ENCODE measurements at regions not wholly inside any gene's neighbourhood (a gene's known extent, or its start where the extent isn't known, plus 50 kb on each side); places are given as distances from the start of the nearest gene placed in this dataset.

- Histone ChIP-seq H3K4me1 (replicated peaks in 1 of 2; ENCODE audit: control insufficient read depth in 2 of 2, insufficient read depth in 2 of 2, low read length in 2 of 2) (no peaks in the 10 kb centered on the region), H3K9me1 (ENCODE audit: control insufficient read depth, insufficient read depth, low read length) (no peaks in the 10 kb centered on the region), H4K20me1 (replicated peaks; ENCODE audit: control insufficient read depth, insufficient read depth, low read length) (no peaks in the 10 kb centered on the region), H3K9me3 (replicated peaks; ENCODE audit: control insufficient read depth, insufficient read depth, low read depth, low read length) (no peaks in the 10 kb centered on the region), H2AFZ (ENCODE audit: low read depth, low read length) (no peak overlapping the region), H3K9ac (ENCODE audit: insufficient read depth in 1 of 2, low read depth in 2 of 2, low read length in 2 of 2) (no peak overlapping the region), H3K36me3 (ENCODE audit: control insufficient read depth, insufficient read depth, low read length) (no peaks in the 10 kb centered on the region), H3K79me2 (ENCODE audit: control insufficient read depth, insufficient read depth, low read length) (no peaks in the 10 kb centered on the region), H3K4me2 (ENCODE audit: insufficient read depth, low read length) (no peak overlapping the region), H3K27me3 (ENCODE audit: control insufficient read depth in 2 of 2, insufficient read depth in 2 of 2, low read length in 2 of 2) (peaks cover 0 to 13% of the 10 kb centered on the region in 2 experiments; a peak in 2 of 5 replicates), H3K4me3 (no peak overlapping the region), H3K27ac (ENCODE audit: extremely low read depth, low read depth, low read length) (no peak overlapping the region)
- POLR2A ChIA-PET: interaction anchor here (0.6 kb wide), 1 partner anchor 129 kb away, joined by 3 read pairs; no protein-coding TSS in a partner anchor
- intact Hi-C loops (cut with micrococcal nuclease) (no loop called here), in situ Hi-C loops (cut with MboI) (no loop called here)
- TF ChIP-seq SIN3A (IDR thresholded peaks at IDR 0.05; ENCODE audit: borderline replicate concordance in 2 of 2, control insufficient read depth in 1 of 2, low read depth in 2 of 2, low read length in 2 of 2) (no peak), RNF219 (CRISPR knock-in tag; IDR thresholded peaks at IDR 0.05) (no peak), ZNF764 (CRISPR knock-in tag; IDR thresholded peaks at IDR 0.05; ENCODE audit: low read depth) (no peak), TAF15 (IDR thresholded peaks at IDR 0.05; ENCODE audit: low read depth, low read length) (no peak), RHOXF2B (CRISPR knock-in tag; conservative IDR thresholded peaks at IDR 0.05) (no peak), ASH1L (IDR thresholded peaks at IDR 0.05; ENCODE audit: borderline replicate concordance, low read depth, partially characterized antibody) (no peak), U2AF1 (optimal IDR thresholded peaks at IDR 0.05; ENCODE audit: low read depth, low read length) (no peak), HDAC2 (IDR thresholded peaks at IDR 0.05) (no peak)
- ATAC-seq (no peak), DNase-seq (ENCODE audit: extremely low read depth in 1 of 4, low spot score in 3 of 4) (no peak), FAIRE-seq (no peak)
- no TSS peak for BruUV-seq (replicated peaks)
- 4% methylated on average over 6 of the region's 6 CpGs for WGBS (ENCODE audit: insufficient coverage, low coverage, missing lambda C conversion rate)
- CTCF ChIA-PET (ENCODE audit: low intra/inter-chr PET ratio): no interaction called here
Measured at GRCh38 chr10:129108378-129108777, 358.7 kb upstream of the MGMT start.

Measured in K562 (cell line).